Heart left ventricle (tissue), 13 donors: ENCODE measurements at regions not wholly inside any gene's neighbourhood (a gene's known extent, or its start where the extent isn't known, plus 50 kb on each side); places are given as distances from the start of the nearest gene placed in this dataset.

Experiments used
- POLR2A ChIP-seq, 2 donors: fragments of 450-650 bp; IDR thresholded peaks; one replicate each; pipeline ENCODE4 v1.6.1; 2017; ENCODE audit warnings: antibody characterized with exemption in 2 of 2, mild to moderate bottlenecking in 2 of 2, moderate library complexity in 2 of 2
- TF ChIP-seq, protein P1 (sequence below), 12 donors: fragments of 200-600 bp; sonication (generic) in 4 of 12; IDR thresholded peaks; one replicate each; pipeline versions ENCODE4 v1.5.0 to v1.8.0; 2018 to 2022; ENCODE audit warnings: antibody characterized with exemption in 12 of 12, mild to moderate bottlenecking in 5 of 12
- donor health status: ischemic (EF 13 %, LVEDD 7.1; RV severe dilation, severe dysfunction).
- donor health status: DM: no; HTN: yes; CAD: no.
- donor health status: DM: no; HTN: no; CAD: no.
- donor health status: ischemic (EF 25% LVEDD 6.9; RV normal size, moderate dysfunction).
- donor health status: ischemic (EF 25% LVEDD 5.7; RV mildly dilated, moderate dysfunction).
- donor health status: ischemic (EF 35%, LVEDD 5.7; RV mildly dilated, moderate dysfunction).
- donor health status: nonischemic (EF 11% LVEDD 7.7; RV severe dilation, severe dysfunction).
- donor health status: DM: yes; HTN: yes; CAD: no.
- donor health status: PGD.
- donor health status: ischemic (EF 29% LVEDD 5.4; RV normal size, mild dysfunction).
- donor health status: nonischemic (EF 23%, LVEDD 6.1; RV moderate dilation, normal function).

DNA sequence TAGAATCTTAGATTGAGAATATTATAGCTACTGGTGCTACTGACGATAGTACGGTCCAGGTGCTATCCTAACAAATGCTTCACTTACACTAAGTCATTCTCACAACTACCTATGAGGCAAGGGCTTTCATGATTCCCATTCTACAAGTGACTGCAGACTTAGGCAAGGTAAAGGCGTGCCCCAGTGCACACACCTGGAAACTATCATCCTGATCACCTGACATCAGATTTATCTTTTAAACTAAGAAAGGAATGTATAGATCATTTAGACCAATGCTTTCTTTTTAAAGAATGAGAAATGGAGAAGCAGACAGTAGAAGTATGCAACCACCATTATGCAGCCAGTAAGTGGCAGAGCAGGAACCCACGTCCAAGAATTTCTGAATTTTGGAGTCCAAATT lies 59.2 kb upstream of the LRRN1 start:
- TF ChIP-seq, protein P1, sequence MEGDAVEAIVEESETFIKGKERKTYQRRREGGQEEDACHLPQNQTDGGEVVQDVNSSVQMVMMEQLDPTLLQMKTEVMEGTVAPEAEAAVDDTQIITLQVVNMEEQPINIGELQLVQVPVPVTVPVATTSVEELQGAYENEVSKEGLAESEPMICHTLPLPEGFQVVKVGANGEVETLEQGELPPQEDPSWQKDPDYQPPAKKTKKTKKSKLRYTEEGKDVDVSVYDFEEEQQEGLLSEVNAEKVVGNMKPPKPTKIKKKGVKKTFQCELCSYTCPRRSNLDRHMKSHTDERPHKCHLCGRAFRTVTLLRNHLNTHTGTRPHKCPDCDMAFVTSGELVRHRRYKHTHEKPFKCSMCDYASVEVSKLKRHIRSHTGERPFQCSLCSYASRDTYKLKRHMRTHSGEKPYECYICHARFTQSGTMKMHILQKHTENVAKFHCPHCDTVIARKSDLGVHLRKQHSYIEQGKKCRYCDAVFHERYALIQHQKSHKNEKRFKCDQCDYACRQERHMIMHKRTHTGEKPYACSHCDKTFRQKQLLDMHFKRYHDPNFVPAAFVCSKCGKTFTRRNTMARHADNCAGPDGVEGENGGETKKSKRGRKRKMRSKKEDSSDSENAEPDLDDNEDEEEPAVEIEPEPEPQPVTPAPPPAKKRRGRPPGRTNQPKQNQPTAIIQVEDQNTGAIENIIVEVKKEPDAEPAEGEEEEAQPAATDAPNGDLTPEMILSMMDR (IDR thresholded peaks at IDR 0.05) = no peak
- no peak for TF ChIP-seq POLR2A (IDR thresholded peaks at IDR 0.05)
